C4-2B (cell line): ENCODE measurements at regions not wholly inside any gene's neighbourhood (a gene's known extent, or its start where the extent isn't known, plus 50 kb on each side); places are given as distances from the start of the nearest gene placed in this dataset.
"Not testable (repeated sequence)": the region's sequence is repeated elsewhere in the genome, so short reads cannot be mapped to it uniquely, and the experiment has no call there.

Experiments used
- H3K27ac ChIP-seq: fragments of 450-650 bp; 2 replicates; pipeline ENCODE4 v1.5.1; 2017
- ZFX ChIP-seq: fragments of 450-650 bp; IDR thresholded peaks from 2 replicates; pipeline ENCODE4 v1.6.1; 2017
- TF ChIP-seq, protein P1 (sequence below): fragments of 450-650 bp; conservative IDR thresholded peaks from 2 replicates; pipeline ENCODE4 v1.5.1; 2017; ENCODE audit warnings: mild to moderate bottlenecking

DNA sequence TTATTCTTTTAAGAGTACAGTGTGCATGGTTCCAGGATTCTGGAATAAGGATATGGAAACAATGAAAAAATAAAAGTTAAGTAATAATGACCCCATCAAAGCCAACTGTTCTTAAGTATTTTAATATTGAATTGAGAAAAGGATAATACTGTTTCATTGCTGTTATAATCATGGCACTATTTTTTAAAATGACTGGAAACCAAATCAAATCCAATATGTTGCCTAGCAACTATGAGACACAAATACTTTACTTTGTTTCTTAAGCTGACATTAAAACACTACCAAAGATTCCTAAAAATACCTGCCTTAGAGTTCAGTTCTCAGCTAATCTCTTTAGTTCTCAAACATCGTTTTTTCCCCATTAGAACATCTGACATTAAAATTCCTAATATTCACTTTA is 66.4 kb upstream of the OTOGL start:
- H3K27ac ChIP-seq: no peak overlapping the region
- TF ChIP-seq, protein P1, sequence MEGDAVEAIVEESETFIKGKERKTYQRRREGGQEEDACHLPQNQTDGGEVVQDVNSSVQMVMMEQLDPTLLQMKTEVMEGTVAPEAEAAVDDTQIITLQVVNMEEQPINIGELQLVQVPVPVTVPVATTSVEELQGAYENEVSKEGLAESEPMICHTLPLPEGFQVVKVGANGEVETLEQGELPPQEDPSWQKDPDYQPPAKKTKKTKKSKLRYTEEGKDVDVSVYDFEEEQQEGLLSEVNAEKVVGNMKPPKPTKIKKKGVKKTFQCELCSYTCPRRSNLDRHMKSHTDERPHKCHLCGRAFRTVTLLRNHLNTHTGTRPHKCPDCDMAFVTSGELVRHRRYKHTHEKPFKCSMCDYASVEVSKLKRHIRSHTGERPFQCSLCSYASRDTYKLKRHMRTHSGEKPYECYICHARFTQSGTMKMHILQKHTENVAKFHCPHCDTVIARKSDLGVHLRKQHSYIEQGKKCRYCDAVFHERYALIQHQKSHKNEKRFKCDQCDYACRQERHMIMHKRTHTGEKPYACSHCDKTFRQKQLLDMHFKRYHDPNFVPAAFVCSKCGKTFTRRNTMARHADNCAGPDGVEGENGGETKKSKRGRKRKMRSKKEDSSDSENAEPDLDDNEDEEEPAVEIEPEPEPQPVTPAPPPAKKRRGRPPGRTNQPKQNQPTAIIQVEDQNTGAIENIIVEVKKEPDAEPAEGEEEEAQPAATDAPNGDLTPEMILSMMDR: no peak
- no peak for TF ChIP-seq ZFX

DNA sequence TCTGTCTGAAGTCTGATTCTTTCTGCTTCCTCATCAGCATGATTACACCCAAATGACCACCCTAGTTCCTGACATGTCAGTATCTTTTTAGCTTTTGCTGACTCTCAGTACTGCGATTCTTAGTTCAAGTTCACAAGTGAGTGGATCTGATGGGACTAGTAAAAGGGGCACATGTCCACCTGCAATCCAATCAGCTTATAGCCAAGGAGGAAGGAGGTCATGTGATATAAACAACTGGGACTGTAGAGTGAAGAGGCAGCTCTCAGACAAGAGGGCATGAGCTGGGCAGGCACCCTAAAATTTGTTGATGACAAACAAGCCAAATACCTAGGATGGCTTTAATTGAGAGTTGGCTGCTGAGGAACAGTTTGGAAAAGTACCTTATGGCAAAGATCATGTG is 68.1 kb upstream of the OTOGL start:
- H3K27ac ChIP-seq: peak overlapping the region; percentile 54; the same call in 1 of the 2 replicates
- TF ChIP-seq, protein P1: no peak
- no peak for TF ChIP-seq ZFX

DNA sequence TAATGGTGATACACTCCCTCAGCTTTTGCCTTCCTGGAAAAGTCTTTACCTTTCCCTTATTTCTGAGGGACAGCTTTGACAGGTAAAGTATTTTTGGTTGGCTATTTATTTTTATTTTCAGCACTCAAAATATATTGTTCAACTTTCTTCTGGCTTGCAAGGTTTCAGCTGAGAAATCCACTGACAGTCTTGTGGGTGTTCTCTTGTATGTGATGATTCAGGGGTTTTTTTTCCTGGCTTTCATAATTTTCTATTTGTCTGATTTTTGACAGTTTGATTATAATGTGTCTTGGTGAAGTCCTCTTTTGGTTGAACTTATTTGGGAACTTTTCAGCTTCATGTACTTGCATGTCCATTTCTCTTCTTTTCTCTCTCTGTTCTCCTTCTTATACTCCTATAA is 73.7 kb upstream of the OTOGL start:
- no peak for TF ChIP-seq ZFX
- TF ChIP-seq, protein P1: no peak
- no peak overlapping the region for H3K27ac ChIP-seq

DNA sequence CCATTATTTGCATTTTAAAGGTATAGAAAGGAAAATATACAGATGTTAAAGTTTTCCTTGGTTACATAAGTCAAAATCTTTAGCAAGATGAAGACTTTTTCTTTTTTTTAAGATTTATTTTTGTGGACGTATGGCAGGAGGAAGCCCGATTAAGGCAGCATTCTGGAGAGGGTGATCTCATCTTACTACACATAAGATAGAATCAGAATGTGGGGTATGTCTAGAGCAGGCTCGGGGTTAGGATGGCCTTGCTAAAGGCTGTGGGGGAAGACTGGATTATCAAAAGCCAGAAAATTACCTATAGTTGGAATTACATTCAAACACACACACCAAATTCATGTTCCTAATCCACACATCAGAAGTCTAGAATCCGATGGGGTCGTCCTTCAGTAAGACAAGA is 79.6 kb upstream of the OTOGL start:
- no peak for TF ChIP-seq ZFX
- TF ChIP-seq, protein P1: no peak
- no peak overlapping the region for H3K27ac ChIP-seq

DNA sequence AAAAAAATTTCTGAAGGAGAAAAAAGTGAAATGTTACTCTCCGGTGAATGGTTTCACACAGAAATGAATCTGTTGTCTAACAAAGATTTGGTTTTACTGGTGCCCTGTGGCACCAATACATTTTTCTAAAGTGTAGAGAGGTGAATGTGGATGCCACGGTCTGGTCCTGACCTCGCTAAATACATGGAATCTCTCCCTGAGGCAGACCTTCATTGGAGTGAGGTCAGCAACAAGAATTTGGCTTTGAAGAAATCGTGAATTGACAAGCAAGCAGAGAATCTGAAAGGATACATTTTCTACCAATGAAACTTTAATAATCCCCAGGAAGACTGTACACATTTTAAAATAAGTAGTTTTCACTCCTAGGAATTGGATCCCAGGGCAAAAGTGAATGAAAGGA is 81.2 kb upstream of the OTOGL start:
- no peak overlapping the region for H3K27ac ChIP-seq
- TF ChIP-seq, protein P1: no peak
- no peak for TF ChIP-seq ZFX

DNA sequence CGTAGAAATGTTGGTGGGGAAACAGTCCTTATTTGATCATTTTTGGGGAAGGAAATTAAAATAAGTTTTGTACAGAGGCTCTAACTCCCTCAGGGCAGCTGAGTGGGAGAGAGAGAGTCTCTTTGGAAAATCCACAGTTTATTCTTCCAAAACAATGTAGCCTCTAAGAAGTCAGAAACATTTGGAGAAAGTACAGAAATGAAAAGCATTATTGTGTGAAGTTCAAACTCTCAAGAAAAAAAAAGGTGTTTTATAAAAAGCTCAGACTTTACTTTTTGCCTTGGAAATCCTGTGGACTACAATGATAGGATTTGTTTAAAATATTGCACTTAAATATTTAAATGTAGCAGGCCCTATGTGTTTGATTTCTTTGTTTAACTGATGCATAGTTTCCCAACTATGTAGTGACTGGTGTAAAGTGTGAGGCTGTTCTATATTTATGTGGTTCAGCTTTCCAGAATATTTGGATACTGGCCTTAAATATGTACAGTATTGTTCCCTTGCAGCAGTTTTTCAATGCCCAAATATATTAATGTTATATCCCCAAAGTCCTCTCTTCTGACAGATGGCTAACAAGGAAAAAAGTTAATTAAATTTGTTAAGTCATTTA is 82.0 kb upstream of the OTOGL start:
- TF ChIP-seq ZFX: no peak
- H3K27ac ChIP-seq: no peak overlapping the region

DNA sequence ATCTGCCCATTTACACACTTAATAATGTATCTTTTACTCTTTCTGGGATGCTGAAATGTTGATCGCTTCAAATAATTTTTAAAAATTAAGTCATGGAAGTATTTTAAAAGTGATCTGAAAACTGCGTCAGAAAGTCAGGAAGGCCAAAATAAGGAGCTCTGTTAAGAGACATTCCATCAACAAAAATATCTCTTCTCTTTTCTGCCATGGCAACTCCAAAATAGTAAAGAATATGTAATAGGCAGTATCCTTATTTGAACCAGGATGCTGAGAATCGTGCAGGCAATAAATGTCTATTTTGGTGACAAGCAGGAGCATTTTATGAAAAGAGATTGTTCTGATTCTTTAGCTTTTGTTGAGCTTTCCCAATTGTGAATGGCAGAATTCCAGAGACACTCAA is 81.8 kb upstream of the PPP1R12A start:
- no peak overlapping the region for H3K27ac ChIP-seq
- TF ChIP-seq, protein P1: no peak
- no peak for TF ChIP-seq ZFX

DNA sequence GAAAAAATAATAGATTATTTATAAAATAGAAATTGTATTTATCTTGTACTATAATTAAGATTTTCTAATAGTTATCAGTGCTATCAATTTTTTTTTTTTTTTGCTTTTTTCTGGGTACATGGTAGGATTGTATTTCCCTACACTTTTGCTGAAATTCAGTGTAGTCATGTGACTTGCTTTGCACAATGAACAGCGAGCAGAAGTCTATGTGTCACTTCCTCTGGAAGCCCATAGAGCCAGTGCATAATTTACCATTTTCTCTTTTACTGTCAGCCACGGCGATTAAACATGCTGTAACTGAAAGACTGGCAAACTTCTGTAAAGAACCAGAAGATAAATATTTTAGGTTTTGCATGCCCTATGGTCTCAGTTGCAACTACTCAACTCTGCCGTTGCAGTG is 80.8 kb upstream of the PPP1R12A start:
- no peak overlapping the region for H3K27ac ChIP-seq
- no peak for TF ChIP-seq ZFX
- TF ChIP-seq, protein P1: no peak

DNA sequence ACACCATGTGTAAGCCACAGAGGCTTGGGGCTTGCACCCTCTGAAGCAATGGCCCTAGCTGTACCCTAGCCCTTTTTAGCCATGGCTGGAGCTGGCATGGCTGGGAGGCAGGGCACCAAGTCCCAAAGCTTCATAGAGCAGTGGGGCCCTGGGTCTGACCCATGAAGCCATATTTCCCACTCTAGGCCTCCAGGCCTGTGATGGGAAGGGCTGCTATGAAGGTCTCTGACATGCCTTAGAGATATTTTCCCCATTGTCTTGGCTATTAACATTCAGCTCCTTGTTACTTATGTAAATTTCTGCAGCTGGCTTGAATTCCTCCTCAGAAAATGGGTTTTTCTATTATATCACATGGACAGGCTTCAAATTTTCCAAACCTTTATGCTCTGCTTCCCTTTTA is 68.8 kb upstream of the PPP1R12A start:
- H3K27ac ChIP-seq: not testable (repeated sequence)
